ENCODE measurements at regions not wholly inside any gene's neighbourhood (a gene's known extent, or its start where the extent isn't known, plus 50 kb on each side); places are given as distances from the start of the nearest gene placed in this dataset.

DNA sequence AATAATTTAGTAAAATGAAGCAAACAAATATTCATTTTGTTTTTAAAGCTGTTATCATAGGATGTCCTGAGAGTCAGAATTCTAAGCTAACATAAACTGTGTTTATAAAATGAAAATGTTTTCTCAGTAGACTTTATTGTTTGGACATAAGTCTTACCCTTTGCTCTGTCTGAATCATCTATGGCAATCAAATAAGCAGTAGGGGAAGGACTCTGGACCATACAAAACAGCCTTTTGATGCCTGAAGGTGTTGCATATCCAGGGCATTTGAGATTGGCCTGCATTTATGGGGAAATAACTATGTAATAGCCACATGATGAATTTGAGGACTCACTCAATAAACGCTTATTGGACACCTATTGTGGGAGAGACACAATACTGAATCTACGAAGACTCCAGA lies 123.0 kb upstream of the ATP5MC3 start:
- peaks cover 0 to 14% of the 10 kb centered on the region in 2 experiments for H3K27me3 ChIP-seq (ENCODE audit: control insufficient read depth in 2 of 2, insufficient read depth in 2 of 2, low read length in 2 of 2)

More for the DNA sequence above, 123.0 kb upstream of the ATP5MC3 start:
- no TSS peak for BruUV-seq (replicated peaks)
- Histone ChIP-seq H3K9me1 (replicated peaks; ENCODE audit: control insufficient read depth, extremely low read depth, insufficient read depth, low read length) (no peaks in the 10 kb centered on the region), H3K27ac (ENCODE audit: insufficient read depth, low read depth, low read length) (no peak overlapping the region), H3K9me3 (replicated peaks; ENCODE audit: control insufficient read depth, insufficient read depth, low read length) (no peaks in the 10 kb centered on the region), H3K9ac (replicated peaks; ENCODE audit: extremely low read depth, insufficient read depth, low read length) (no peak overlapping the region), H4K20me1 (replicated peaks; ENCODE audit: control insufficient read depth, extremely low read depth, insufficient read depth, low read length) (no peaks in the 10 kb centered on the region), H3K4me1 (ENCODE audit: control insufficient read depth, extremely low read depth, insufficient read depth, low read length) (no peaks in the 10 kb centered on the region), H3K79me2 (ENCODE audit: control insufficient read depth, insufficient read depth, low read length) (no peaks in the 10 kb centered on the region), H2AFZ (ENCODE audit: low read depth, low read length) (no peak overlapping the region), H3K4me3 (replicated peaks in 1 of 3; ENCODE audit: insufficient read depth in 1 of 3, low read depth in 1 of 3, low read length in 3 of 3) (no peak overlapping the region), H3K36me3 (ENCODE audit: control insufficient read depth in 2 of 2, extremely low read depth in 1 of 2, insufficient read depth in 2 of 2, low read length in 2 of 2) (no peaks in the 10 kb centered on the region), H3K4me2 (ENCODE audit: insufficient read depth, low read length) (no peak overlapping the region)
- dilution Hi-C loops (cut with MboI; ENCODE audit: extremely low pct_ligation_motif_present, low sequenced_read_pairs) (no loop called here), intact Hi-C loops (cut with micrococcal nuclease) (no loop called here)
- ChIA-PET POLR2A (no interaction called here), CTCF (no interaction called here)
- FAIRE-seq (no peak), DNase-seq (ENCODE audit: low read depth, low spot score) (no peak)
- TF ChIP-seq MYC (IDR thresholded peaks at IDR 0.05; ENCODE audit: low read depth, low read length), result no peak
- no peak for TF ChIP-seq POLR2A (IDR thresholded peaks at IDR 0.05; ENCODE audit: low read depth, low read length)
- TF ChIP-seq, protein P1, sequence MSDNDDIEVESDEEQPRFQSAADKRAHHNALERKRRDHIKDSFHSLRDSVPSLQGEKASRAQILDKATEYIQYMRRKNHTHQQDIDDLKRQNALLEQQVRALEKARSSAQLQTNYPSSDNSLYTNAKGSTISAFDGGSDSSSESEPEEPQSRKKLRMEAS (IDR thresholded peaks at IDR 0.05; ENCODE audit: insufficient read depth, insufficient read length), result no peak
- no peak for TF ChIP-seq GATA2 (IDR thresholded peaks at IDR 0.05; ENCODE audit: insufficient read depth, insufficient read length, low read depth, low read length)
- TF ChIP-seq JUN (IDR thresholded peaks at IDR 0.05; ENCODE audit: borderline replicate concordance, insufficient read depth, insufficient read length, low read depth), result no peak
- no peak for TF ChIP-seq POLR2AphosphoS5 (IDR thresholded peaks at IDR 0.05; ENCODE audit: insufficient read depth, low read depth, low read length)
- TF ChIP-seq FOS (IDR thresholded peaks at IDR 0.05; ENCODE audit: borderline replicate concordance, insufficient read depth, low read length), result no peak
- TF ChIP-seq, protein P2, sequence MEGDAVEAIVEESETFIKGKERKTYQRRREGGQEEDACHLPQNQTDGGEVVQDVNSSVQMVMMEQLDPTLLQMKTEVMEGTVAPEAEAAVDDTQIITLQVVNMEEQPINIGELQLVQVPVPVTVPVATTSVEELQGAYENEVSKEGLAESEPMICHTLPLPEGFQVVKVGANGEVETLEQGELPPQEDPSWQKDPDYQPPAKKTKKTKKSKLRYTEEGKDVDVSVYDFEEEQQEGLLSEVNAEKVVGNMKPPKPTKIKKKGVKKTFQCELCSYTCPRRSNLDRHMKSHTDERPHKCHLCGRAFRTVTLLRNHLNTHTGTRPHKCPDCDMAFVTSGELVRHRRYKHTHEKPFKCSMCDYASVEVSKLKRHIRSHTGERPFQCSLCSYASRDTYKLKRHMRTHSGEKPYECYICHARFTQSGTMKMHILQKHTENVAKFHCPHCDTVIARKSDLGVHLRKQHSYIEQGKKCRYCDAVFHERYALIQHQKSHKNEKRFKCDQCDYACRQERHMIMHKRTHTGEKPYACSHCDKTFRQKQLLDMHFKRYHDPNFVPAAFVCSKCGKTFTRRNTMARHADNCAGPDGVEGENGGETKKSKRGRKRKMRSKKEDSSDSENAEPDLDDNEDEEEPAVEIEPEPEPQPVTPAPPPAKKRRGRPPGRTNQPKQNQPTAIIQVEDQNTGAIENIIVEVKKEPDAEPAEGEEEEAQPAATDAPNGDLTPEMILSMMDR (IDR thresholded peaks at IDR 0.05; ENCODE audit: extremely low read depth in 1 of 2, insufficient read depth in 1 of 2, low read depth in 1 of 2, low read length in 2 of 2), result no peak
- no peak for TF ChIP-seq EZH2 (IDR thresholded peaks at IDR 0.05; ENCODE audit: borderline replicate concordance, low read depth, low read length, severe bottlenecking)

Measured in endothelial cell of umbilical vein (primary cell).